T1000 (cell line): ENCODE measurements at regions not wholly inside any gene's neighbourhood (a gene's known extent, or its start where the extent isn't known, plus 50 kb on each side); places are given as distances from the start of the nearest gene placed in this dataset.

ENCODE experiments used
- DNase-seq: peaks from one replicate; lab custom pipeline; 2025; ENCODE audit warnings: mixed read lengths; lab: John Stamatoyannopoulos, UW

- DNase-seq, result no peak
Observed at GRCh38 chr6:156648616-156649015, 128.6 kb upstream of the ARID1B start.

DNA sequence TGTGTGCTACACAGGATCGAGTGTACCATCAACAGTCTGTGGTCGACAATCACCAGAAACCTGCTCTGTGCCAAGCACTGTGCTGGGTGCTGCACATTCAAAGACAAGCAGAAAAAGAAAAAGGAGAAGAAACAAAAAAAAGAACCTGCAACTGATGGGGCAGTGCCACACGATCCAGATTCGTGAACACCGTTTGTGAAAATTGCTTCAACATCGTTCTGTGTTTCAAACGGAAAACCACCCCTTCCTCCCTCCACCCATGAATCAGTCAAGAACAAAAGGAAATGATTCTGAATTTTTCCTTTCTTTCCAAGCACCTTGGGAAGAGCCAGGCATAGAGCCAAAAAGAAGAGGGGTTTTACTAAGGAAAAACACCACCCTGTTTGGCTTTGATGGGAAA is 129.2 kb upstream of the ARID1B start:
- no peak for DNase-seq

DNA sequence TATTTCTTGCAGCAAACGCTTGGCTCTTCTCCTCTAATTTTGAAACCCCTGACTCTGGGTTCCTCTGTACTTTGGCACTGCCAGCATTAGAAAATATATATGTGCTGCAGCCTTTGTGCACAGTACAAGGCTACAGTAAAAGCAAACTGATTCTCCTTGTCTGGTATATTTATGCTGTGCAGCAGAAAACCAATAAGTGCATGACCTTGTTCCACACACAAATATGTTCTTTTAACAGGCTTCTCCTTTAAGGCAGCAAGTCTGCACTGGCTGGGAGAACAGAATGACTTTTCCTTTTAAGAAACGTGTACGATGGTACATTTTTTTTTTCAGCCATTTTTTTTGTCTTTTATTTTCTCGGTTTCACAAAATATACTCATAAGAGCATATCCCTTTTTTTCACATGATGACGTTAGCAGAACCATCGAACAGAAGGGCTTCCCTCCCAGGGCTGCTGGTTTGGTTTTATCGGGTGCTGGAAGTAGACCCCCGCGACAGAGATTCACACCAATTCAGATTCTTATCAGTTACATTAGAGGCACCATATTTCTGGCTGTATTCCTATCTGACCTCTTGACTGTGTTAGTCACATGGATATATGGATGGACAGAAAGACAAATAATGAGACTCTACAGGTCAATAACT is 129.9 kb upstream of the ARID1B start:
- no peak for DNase-seq

- no peak for DNase-seq
Observed at GRCh38 chr6:156646496-156646895, 130.7 kb upstream of the ARID1B start.

GRCh38 chr6:156645097-156645496 is 132.1 kb upstream of the ARID1B start:
- no peak for DNase-seq

DNA sequence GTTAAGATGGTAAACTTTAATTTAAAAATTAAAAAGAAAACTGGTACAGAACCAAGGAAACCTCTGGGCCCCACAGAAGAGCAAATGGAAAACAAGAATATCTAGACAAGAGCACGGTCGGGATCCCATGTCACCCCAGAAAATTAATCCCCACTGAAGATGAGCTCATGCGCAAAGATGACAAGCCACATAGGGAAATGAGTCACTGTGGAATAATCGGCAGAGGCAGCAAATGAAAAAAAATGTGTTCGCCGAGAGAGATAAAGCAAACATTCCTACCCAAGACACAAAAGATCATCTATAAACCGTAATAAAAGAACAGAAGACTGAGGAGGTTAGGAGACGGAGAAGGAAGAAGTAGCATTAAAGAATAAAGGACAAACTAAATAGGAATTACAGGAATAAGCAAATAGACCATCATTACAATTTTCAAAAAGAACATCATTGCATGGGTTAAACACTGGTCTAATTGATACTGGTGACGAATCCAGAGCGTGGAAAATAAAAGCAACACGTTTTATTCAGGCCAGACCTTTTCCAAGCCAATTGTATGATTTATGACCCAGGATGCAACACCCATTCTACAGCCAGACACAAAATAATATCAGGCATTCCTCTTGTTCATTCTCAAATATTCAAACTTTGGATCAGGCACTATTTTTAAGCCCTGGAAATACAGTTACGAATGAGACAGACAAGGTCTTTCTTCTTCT is 138.0 kb upstream of the ARID1B start:
- no peak for DNase-seq

DNA sequence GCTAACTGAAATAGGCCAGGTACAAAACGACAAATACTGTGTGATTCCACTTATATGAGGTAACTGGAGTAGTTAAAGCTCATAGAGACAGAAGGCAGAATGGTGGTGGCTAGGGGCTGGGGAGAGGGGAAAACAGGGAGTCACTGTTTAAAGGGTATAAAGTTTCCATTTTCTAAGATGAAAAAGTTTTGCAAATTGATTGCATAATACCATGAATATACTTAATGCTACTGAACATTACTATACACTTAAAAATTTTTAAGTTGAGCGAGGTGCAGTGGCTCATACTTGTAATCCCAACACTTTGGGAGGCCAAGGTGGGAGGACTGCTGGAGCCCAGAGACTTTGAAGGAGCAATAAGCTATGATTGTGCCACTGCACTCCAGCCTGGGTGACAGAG is 138.6 kb upstream of the ARID1B start:
- DNase-seq, result no peak

GRCh38 chr6:156634951-156635371 is 142.2 kb upstream of the ARID1B start:
- DNase-seq, result no peak

DNA sequence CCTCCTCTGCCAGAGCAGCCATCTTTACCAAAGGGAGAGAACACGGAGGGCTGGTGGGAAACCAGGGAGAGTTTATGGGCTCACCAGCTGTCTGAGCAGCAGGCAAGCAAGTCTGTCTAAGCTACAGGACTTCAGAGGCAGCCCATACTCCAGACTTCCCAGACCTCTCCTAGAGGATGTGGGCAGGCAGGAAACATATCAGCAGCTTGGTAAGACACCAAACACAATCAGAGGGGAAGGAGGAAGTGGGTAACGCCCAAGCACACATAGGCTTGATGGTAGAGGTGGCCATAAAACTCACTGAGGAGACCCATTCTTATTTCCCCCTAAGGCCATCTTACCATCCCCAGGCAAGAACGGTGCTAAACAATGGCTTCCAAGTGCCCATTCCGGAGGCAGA is 143.1 kb upstream of the ARID1B start:
- no peak for DNase-seq

DNA sequence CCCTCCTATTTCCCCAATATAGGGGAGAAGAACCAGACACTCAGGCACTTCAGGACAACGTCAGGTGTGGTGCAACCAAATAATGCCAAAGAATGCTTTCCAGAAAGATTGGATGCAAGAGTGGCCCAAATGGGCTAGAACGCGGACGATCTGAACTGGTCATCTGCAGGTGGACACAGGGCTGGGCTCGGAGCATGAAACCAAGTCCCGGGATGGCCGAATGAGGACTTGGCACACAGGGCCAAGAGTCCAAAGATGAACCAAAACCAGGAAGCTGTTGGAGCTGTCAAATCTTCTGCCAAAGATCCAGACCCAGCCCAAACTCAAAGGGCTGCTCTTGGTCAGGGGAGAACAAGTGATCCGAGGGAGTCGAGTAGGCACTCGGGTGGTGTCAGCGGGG is 143.9 kb upstream of the ARID1B start:
- DNase-seq, result no peak

DNA sequence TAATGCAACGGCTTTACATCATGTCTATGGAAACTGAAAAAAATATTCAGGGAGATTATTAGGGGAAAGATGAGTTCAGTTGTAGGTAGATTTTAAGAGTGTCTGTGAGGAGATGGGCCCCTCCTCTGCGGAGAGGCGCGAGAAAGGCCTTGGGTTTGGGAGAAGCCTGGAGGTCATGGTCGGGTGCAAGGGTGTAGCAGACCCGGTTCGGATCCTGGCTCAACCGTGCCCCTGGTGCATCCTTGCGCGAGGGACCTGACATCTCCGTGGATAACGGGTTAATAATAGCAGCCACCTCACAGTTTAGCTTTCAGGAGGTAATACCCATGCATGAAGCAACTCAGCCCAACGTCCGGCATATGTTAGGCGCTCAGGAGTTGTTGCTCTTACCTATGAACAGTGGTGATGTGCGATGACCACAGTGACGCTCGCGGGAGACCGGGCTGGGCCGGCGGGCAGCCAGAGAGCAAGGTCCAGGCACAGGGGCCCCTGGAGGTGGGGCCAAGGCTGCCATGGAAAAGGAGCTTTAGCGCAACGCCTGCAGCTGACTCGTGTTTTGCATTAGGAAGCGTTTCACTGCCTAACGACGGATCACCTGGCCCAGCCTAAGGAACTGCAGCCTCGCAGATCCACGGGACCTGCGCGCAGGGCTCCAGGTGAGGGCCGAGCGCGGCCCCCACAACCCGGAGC is 146.4 kb upstream of the ARID1B start:
- DNase-seq, result no peak

- DNase-seq, result no peak
Observed at GRCh38 chr6:156628805-156629204, 148.4 kb upstream of the ARID1B start.

DNA sequence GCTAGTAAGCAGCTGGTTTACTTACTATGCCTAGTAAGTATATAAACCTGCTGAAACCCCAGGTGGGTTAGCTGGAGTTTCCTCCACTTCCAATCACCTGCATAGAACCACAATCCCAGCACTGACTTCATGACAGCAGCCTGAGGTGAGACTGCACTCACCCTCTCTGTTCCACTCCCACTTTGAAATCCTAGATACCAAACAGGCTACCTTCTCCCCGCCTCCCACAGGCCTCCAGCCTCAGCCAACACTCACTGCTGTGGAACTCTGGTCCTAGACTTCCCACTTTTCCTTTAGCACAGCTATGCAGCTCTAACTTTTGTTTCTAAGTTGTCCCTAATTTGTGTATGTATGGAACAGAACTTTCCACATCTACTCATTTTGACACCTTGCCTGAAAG is 149.7 kb upstream of the ARID1B start:
- DNase-seq, result no peak

- no peak for DNase-seq
Observed at GRCh38 chr6:156622185-156622584, 155.0 kb upstream of the ARID1B start.

- DNase-seq, result no peak
Observed at GRCh38 chr6:156620331-156620730, 156.8 kb upstream of the ARID1B start.

DNA sequence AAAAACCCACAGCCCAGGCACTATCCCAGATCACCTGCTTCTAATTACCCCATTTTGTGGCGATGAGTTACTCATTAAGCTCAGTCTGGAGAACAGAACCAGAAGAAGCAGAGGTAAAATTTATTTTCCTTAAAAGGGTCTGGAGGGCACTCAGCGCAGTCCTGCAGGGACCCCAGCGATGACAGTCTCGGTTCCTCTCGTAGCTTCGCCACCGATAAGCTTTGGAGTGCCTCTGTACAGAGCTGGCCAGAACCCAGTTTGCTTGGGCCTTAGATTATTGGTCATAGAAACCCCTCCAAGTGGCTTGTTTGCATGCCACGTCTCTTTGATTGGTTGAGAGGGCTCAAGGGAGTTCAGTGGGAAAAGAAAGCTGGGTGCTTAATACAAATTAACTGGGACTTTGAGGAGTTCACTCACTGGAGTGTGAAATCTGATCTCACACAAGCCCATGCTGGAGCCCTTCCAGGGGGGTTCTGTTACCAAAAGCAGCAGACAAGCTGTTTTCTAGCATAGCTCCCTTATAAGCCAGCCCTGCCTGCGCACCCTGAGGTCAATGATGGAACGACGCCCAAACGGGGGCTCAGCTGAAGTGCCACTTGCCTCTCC is 158.5 kb upstream of the ARID1B start:
- no peak for DNase-seq

DNA sequence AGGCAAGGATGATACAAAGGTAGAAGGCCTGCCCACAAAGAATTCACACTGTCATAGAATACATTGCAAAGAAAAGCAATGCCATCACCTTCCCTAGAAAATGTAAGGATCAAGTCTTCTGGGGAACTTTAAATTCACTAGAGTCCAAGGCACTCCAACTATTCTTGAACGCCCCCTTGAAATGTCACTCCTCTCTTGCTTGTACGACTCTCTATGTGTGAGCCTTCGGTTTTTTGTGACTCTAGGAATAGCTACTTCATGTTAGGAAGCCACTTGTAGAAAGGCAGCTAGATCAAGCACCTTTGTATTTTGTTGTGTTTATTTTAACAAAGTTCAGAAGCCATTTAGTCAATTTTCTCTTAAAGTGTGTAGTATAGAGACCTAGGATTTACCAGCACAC is 159.2 kb upstream of the ARID1B start:
- no peak for DNase-seq

GRCh38 chr6:156617376-156617775 is 159.8 kb upstream of the ARID1B start:
- no peak for DNase-seq

DNA sequence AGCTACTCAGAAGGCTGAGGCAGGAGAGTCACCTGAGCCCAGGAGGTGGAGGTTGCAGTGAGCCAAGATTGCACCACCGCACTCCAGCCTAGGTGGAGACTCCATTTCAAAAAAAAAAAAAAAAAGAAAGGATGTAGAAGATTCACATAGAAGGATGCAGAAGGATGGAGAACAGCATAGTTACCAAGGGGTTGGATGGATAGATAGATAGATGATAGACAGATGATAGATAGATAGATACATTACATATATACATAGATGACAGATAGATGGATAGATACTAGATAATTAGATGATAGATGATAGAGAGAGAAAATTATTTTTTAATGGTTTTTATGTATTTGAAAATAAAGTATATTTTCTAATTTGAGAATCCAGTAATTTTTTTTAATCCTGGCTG is 160.7 kb upstream of the ARID1B start:
- DNase-seq, result no peak

DNA sequence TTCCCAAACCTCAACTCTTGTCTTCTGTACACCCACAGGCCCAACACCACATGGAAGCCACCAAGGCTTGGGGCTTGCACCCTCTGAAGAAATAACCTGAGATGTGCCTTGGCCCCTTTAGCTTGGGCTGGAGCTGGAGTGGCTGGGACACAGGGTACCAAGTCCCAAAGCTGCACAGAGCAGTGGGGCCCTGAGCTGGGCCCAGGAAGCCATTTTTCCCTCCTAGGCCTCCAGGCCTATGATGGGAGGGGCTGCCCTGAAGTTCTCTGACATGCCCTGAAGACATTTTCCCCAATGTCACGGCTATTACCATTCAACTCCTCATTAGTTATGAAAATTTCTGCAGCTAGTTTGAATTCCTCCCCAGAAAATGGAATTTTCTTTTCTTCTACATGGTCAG is 163.2 kb upstream of the ARID1B start:
- no peak for DNase-seq

GRCh38 chr6:156612361-156612760 is 164.8 kb upstream of the ARID1B start:
- DNase-seq, result no peak

DNA sequence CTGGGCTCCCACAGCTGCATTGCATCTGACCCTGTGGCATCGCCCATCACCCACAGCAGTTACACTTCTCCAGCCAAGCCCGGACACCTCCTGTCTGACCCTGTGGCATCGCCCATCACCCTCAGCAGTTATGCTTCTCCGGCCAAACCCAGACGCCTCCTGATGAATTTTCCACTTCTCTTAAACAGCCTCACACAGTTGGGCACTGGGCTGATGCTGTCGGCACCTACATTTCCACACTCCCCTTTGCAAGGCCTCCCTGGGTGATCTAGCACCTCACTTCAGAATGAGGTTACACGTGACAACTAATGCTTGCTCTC is 175.2 kb upstream of the ARID1B start:
- no peak for DNase-seq
